ENCODE measurements at regions not wholly inside any gene's neighbourhood (a gene's known extent, or its start where the extent isn't known, plus 50 kb on each side); places are given as distances from the start of the nearest gene placed in this dataset.

DNA sequence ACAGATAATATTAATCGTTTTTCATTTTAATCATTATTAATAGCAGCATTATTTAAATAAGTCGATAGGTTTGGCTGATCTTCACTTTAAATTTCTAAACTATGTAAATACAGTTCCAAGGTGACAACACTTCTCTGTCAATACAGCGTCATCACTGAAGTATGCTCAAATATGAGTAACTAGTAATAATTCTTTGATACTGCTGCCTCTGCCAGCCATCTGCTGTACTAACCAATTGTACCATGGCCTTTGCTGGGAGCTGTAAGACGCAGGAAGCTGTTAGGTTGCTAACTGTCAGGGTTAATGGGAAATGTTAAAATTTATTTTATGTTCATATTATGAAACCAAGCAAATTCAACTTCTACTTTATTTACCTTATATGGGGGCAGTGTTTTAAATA, 1650.5 kb upstream of the LRRTM3 start:
- TF ChIP-seq, protein P1, sequence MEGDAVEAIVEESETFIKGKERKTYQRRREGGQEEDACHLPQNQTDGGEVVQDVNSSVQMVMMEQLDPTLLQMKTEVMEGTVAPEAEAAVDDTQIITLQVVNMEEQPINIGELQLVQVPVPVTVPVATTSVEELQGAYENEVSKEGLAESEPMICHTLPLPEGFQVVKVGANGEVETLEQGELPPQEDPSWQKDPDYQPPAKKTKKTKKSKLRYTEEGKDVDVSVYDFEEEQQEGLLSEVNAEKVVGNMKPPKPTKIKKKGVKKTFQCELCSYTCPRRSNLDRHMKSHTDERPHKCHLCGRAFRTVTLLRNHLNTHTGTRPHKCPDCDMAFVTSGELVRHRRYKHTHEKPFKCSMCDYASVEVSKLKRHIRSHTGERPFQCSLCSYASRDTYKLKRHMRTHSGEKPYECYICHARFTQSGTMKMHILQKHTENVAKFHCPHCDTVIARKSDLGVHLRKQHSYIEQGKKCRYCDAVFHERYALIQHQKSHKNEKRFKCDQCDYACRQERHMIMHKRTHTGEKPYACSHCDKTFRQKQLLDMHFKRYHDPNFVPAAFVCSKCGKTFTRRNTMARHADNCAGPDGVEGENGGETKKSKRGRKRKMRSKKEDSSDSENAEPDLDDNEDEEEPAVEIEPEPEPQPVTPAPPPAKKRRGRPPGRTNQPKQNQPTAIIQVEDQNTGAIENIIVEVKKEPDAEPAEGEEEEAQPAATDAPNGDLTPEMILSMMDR (IDR thresholded peaks at IDR 0.05; ENCODE audit: low read depth, low read length): no peak
- no peak for TF ChIP-seq EZH2phosphoT487 (IDR thresholded peaks at IDR 0.05; ENCODE audit: low read depth)
